Omental fat pad (tissue), 3 donors: ENCODE measurements at regions not wholly inside any gene's neighbourhood (a gene's known extent, or its start where the extent isn't known, plus 50 kb on each side); places are given as distances from the start of the nearest gene placed in this dataset.

Experiments
- ATAC-seq: fragments of 150-250 bp; one replicate; pipeline ENCODE4 v1.9.1; 2016; ENCODE audit warnings: mild to moderate bottlenecking, moderate library complexity; ENCODE audit not compliant: low FRiP score
- DNase-seq: peaks from one replicate; pipeline ENCODE4 v3.0.0-alpha.2; 2019; ENCODE audit warnings: low spot score
- CTCF ChIP-seq, 3 donors: fragments of 450-650 bp; IDR thresholded peaks; one replicate each; pipeline ENCODE4 v1.5.1; 2016 to 2017; ENCODE audit warnings: antibody characterized with exemption in 3 of 3, mild to moderate bottlenecking in 3 of 3, moderate library complexity in 2 of 3

DNA sequence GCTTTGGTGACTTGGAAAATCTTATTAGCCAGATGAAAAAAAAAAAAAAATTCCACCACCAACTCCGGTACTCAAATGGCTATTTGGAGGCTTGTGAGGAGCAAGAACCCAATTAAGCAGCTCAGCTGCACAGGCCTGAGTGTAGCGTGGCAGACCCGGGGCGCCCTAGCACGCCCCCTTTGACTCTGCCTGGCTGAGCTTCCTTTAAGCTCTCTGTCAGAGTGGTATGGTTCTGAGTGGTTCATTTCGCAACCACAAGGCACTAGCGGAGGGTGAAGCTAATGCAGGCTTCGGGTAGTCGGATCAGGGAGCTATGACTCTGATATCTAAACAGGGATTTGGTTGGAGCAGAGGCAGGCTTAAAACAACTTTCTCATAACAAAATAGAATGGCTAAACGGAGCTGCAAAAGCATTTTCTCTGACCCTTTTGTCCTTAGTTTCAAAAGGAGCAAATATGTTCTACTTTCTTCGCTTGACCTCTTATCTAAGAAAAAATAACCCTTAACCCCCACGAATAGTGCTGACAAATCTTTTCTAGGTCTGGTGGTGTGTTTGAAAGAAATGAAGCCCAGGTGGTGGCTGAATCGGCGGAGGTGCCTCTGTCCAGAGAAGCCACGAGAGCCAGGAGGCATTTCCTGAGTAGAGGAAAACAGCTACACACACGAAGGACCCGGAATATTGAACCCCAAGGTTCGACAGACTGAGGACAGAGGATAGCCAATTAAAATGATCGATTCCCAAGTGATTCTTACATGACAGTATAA lies 285.4 kb upstream of the GLI3 start:
- ATAC-seq (no peak), DNase-seq (no peak)
- no peak for TF ChIP-seq CTCF (IDR thresholded peaks at IDR 0.05)

DNA sequence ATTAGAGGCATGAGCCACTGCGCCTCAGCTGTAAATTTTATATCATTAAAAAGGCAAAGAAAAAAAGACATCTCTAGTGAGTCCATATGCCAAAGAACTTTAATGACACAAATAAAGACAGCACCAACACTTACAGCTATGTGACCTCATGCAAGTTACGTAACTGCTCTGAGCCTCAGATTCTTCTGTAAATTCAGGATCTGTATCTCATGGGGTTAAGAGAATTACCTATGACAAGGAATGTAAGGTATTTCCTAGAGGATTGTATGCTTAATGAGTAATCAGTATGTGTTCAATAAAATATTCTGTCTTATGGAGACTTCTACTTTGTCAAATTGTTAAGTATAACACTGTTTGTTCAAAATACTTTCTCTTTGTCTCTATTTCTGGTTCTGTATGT lies 274.0 kb upstream of the GLI3 start:
- no peak for DNase-seq
- no peak for TF ChIP-seq CTCF (IDR thresholded peaks at IDR 0.05)

GRCh38 chr7:42506097-42506496 lies 269.1 kb upstream of the GLI3 start:
- ATAC-seq (no peak), DNase-seq (no peak)
- no peak for TF ChIP-seq CTCF (IDR thresholded peaks at IDR 0.05)

More for the DNA sequence above, 274.0 kb upstream of the GLI3 start:
- ATAC-seq: no peak

- ATAC-seq (no peak), DNase-seq (no peak)
- TF ChIP-seq CTCF (IDR thresholded peaks at IDR 0.05): no peak
These were observed 265.0 kb upstream of the GLI3 start for GRCh38 chr7:42502022-42502421.

GRCh38 chr7:42495256-42495655 lies 258.2 kb upstream of the GLI3 start:
- ATAC-seq: no peak
- no peak for DNase-seq
- TF ChIP-seq CTCF (IDR thresholded peaks at IDR 0.05): no peak

DNA sequence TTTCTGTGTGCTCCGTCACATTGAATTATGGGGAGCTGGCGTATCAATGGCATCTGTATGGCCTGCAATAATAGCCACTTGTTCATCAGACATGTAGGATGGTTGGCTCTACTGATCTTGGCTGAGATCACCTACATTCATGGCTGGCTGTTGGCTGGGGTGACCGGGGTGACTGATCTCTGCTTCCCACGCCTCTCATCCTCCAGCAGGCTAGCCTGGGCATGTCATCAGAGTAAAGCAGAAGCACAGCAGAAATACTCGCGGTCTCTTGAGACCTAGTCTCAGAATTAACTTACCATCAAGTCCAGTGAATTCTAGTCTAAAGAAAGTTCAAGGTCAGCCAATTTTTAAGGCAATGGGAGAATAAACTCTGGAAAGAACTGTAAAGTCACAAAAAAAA lies 257.7 kb upstream of the GLI3 start:
- TF ChIP-seq CTCF (IDR thresholded peaks at IDR 0.05): no peak
- DNase-seq: no peak
- ATAC-seq: no peak

DNA sequence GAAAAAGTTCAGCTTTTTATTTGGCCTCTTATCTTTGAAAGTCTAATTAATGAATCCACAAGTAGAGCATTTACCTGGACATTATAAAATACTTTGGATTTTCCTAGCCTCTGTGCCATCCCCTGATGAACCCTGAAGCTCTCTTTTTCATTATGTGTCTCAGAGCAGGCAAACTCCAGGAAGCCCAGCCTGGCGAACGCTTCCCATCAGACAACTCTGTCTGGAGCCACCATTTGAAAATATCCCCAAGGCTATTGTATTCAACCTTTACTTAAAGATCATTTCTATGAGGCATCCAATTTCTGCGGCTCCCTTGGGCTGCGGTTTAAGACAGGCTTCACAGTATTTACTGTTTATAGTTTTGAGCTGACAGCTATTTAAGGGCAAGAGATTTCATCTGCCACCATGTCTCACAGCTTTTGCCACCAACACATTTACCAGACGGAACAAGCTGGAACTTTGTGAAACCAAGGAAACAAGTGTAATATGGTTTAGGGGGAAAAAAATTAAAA lies 257.2 kb upstream of the GLI3 start:
- DNase-seq (no peak), ATAC-seq (no peak)
- no peak for TF ChIP-seq CTCF (IDR thresholded peaks at IDR 0.05)
